ENCODE measurements at regions not wholly inside any gene's neighbourhood (a gene's known extent, or its start where the extent isn't known, plus 50 kb on each side); places are given as distances from the start of the nearest gene placed in this dataset.

- TF ChIP-seq CTCF (IDR thresholded peaks at IDR 0.05) = no peak
- TF ChIP-seq POLR2A (IDR thresholded peaks at IDR 0.05) = no peak
- Histone ChIP-seq H3K27ac (no peak overlapping the region), H3K4me1 (replicated peaks in 1 of 2) (no peaks in the 10 kb centered on the region), H3K4me3 (no peak overlapping the region), H3K36me3 (replicated peaks in 1 of 2) (no peaks in the 10 kb centered on the region), H3K9me3 (replicated peaks in 1 of 3) (no peaks in the 10 kb centered on the region), H3K27me3 (no peaks in the 10 kb centered on the region)
- intact Hi-C loops (cut with DNase I) = no loop called here
- WGBS, 4 donors = 78 to 79% (median 78%) methylated on average over 13 of the region's 13 CpGs
- DNase-seq = no peak
Observed at GRCh38 chr18:75489493-75490190, 62.1 kb upstream of the SMIM21 start.

GRCh38 chr18:75483662-75484061 is 56.2 kb upstream of the SMIM21 start:
- Histone ChIP-seq H3K27ac (no peak overlapping the region), H3K27me3 (no peaks in the 10 kb centered on the region), H3K4me1 (replicated peaks in 1 of 2) (no peaks in the 10 kb centered on the region), H3K4me3 (no peak overlapping the region), H3K9me3 (replicated peaks in 1 of 3) (no peaks in the 10 kb centered on the region), H3K36me3 (replicated peaks in 1 of 2) (no peaks in the 10 kb centered on the region)
- TF ChIP-seq POLR2A (IDR thresholded peaks at IDR 0.05) (no peak), CTCF (IDR thresholded peaks at IDR 0.05) (no peak)
- DNase-seq = no peak
- 70 to 90% (median 79%) methylated on average over 3 of the region's 3 CpGs for WGBS, 4 donors
- intact Hi-C loops (cut with DNase I) = no loop called here

GRCh38 chr18:75482880-75483279 is 55.4 kb upstream of the SMIM21 start:
- Histone ChIP-seq H3K9me3 (replicated peaks in 1 of 3) (no peaks in the 10 kb centered on the region), H3K36me3 (replicated peaks in 1 of 2) (no peaks in the 10 kb centered on the region), H3K4me1 (replicated peaks in 1 of 2) (no peaks in the 10 kb centered on the region), H3K27ac (no peak overlapping the region), H3K27me3 (no peaks in the 10 kb centered on the region), H3K4me3 (no peak overlapping the region)
- intact Hi-C loops (cut with DNase I) = no loop called here
- no peak for TF ChIP-seq POLR2A (IDR thresholded peaks at IDR 0.05)
- no peak for TF ChIP-seq CTCF (IDR thresholded peaks at IDR 0.05)
- DNase-seq = no peak

GRCh38 chr18:75480487-75480886 is 53.0 kb upstream of the SMIM21 start:
- WGBS, 4 donors = 85 to 95% (median 90%) methylated on average over 2 of the region's 2 CpGs
- H3K27me3 ChIP-seq = no peaks in the 10 kb centered on the region
- H3K4me3 ChIP-seq = no peak overlapping the region
- H3K36me3 ChIP-seq (replicated peaks in 1 of 2) = no peaks in the 10 kb centered on the region
- intact Hi-C loops (cut with DNase I) = no loop called here
- no peaks in the 10 kb centered on the region for H3K9me3 ChIP-seq (replicated peaks in 1 of 3)
- H3K4me1 ChIP-seq (replicated peaks in 1 of 2) = no peaks in the 10 kb centered on the region
- H3K27ac ChIP-seq = no peak overlapping the region
- no peak for DNase-seq
- TF ChIP-seq CTCF (IDR thresholded peaks at IDR 0.05) = no peak
- no peak for TF ChIP-seq POLR2A (IDR thresholded peaks at IDR 0.05)

Measured in adrenal gland (tissue), 9 donors.